HEK293T (cell line): ENCODE measurements at regions not wholly inside any gene's neighbourhood (a gene's known extent, or its start where the extent isn't known, plus 50 kb on each side); places are given as distances from the start of the nearest gene placed in this dataset.

Experiments used
- CTCF ChIA-PET: fragments of 350-600 bp; formaldehyde crosslinking; extraction: SDS; loops from one replicate; lab custom pipeline; 2021; ENCODE audit warnings: antibody characterized with exemption, inconsistent platforms; lab: Yijun Ruan, JAX
- POLR2A ChIA-PET: fragments of 350-600 bp; formaldehyde crosslinking; extraction: SDS; loops from one replicate; lab custom pipeline; 2020; ENCODE audit warnings: antibody characterized with exemption, inconsistent platforms; lab: Yijun Ruan, JAX
- DNase-seq: peaks from one replicate; pipeline ENCODE4 v3.0.0; 2012; ENCODE audit warnings: mixed read lengths; ENCODE audit errors: extremely low spot score
- ARNT ChIP-seq: fragments of 450-650 bp; IDR thresholded peaks from 2 replicates; pipeline ENCODE4 v1.6.1; 2017; ENCODE audit warnings: mild to moderate bottlenecking
- BHLHE40 ChIP-seq: fragments of 450-650 bp; IDR thresholded peaks from 2 replicates; pipeline ENCODE4 v1.6.1; 2016; ENCODE audit warnings: mild to moderate bottlenecking, moderate library complexity, borderline replicate concordance
- CTBP1 ChIP-seq: fragments of 450-650 bp; IDR thresholded peaks from 2 replicates; pipeline ENCODE4 v1.6.1; 2016; ENCODE audit warnings: borderline replicate concordance
- ELF4 ChIP-seq: fragments of 450-650 bp; IDR thresholded peaks from 2 replicates; pipeline ENCODE4 v1.6.1; 2017; ENCODE audit warnings: antibody characterized with exemption
- FOXA1 ChIP-seq: fragments of 450-650 bp; IDR thresholded peaks from 2 replicates; pipeline ENCODE4 v1.6.1; 2016; ENCODE audit warnings: mild to moderate bottlenecking
- FOXK2 ChIP-seq: fragments of 450-650 bp; IDR thresholded peaks from 2 replicates; pipeline ENCODE4 v1.6.1; 2016; ENCODE audit warnings: mild to moderate bottlenecking
- FOXM1 ChIP-seq: fragments of 450-650 bp; IDR thresholded peaks from 2 replicates; pipeline ENCODE4 v1.6.1; 2017; ENCODE audit warnings: mild to moderate bottlenecking, borderline replicate concordance
- HDGF ChIP-seq: fragments of 450-650 bp; IDR thresholded peaks from 2 replicates; pipeline ENCODE4 v1.6.1; 2017; ENCODE audit warnings: antibody characterized with exemption, borderline replicate concordance
- L3MBTL2 ChIP-seq: fragments of 450-650 bp; conservative IDR thresholded peaks from 2 replicates; pipeline ENCODE4 v1.6.1; 2016; ENCODE audit warnings: mild to moderate bottlenecking
- LEF1 ChIP-seq: fragments of 450-650 bp; IDR thresholded peaks from 2 replicates; pipeline ENCODE4 v1.6.1; 2017; ENCODE audit warnings: mild to moderate bottlenecking, borderline replicate concordance
- NFRKB ChIP-seq: fragments of 450-650 bp; IDR thresholded peaks from 2 replicates; pipeline ENCODE4 v1.6.1; 2016; ENCODE audit warnings: mild to moderate bottlenecking, moderate library complexity
- SP1 ChIP-seq: fragments of 450-650 bp; IDR thresholded peaks from 2 replicates; pipeline ENCODE4 v1.6.1; 2017
- SUZ12 ChIP-seq: fragments of 450-650 bp; IDR thresholded peaks from 2 replicates; pipeline ENCODE4 v1.6.1; 2016; ENCODE audit warnings: mild to moderate bottlenecking
- TARDBP ChIP-seq: fragments of 450-650 bp; IDR thresholded peaks from 2 replicates; pipeline ENCODE4 v1.6.1; 2016
- ZNF384 ChIP-seq: fragments of 450-650 bp; IDR thresholded peaks from 2 replicates; pipeline ENCODE4 v1.6.1; 2016
- TF ChIP-seq, protein P1 (sequence below): fragments of 450-650 bp; IDR thresholded peaks from 2 replicates; pipeline ENCODE4 v1.6.1; 2016

DNA sequence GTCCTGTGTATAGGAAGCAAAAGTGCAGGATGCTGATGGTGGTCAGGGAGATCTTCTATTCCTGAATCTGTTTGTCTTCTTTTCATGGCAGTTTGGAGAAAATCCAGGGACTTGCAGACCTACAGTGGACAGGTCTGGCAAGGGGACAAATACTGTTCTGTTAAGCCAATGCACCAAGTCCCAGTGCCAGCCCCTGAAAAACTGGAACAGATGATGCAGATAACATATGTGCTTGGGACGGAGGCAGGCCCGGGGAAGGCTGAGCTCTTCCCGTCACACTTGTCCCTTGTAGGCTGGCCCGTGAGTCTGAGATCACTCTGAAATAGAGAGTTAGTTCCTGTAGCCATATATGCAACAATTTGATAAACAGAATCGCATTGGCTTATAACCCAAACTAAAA lies 265.7 kb downstream of the MTRR start:
- TF ChIP-seq, protein P1, sequence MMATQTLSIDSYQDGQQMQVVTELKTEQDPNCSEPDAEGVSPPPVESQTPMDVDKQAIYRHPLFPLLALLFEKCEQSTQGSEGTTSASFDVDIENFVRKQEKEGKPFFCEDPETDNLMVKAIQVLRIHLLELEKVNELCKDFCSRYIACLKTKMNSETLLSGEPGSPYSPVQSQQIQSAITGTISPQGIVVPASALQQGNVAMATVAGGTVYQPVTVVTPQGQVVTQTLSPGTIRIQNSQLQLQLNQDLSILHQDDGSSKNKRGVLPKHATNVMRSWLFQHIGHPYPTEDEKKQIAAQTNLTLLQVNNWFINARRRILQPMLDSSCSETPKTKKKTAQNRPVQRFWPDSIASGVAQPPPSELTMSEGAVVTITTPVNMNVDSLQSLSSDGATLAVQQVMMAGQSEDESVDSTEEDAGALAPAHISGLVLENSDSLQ = no peak
- TF ChIP-seq TARDBP = no peak
- TF ChIP-seq FOXM1 = no peak
- no peak for TF ChIP-seq SP1
- TF ChIP-seq LEF1 = no peak
- no peak for TF ChIP-seq FOXA1
- TF ChIP-seq ARNT = no peak
- TF ChIP-seq ELF4 = no peak
- CTCF ChIA-PET = no interaction called here
- no peak for DNase-seq
- POLR2A ChIA-PET = no interaction called here

DNA sequence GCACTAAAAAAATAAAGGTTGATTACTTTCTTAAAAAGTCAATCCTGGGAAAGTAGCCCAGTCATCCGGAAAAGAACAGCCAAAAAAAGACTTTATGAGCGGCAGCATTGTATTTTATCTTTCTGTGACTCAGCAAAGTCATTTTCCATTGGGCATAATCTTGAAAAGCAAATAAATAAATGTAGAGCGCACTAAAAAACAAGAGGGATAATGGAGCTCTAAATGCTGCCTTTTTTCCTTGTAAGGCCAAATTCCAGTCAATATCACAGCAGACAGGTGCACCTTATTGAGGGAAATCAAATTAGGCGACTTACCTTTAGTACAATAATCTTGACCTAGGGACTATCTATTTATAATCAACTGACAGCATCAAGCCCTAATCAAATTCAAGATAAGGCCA lies 266.8 kb downstream of the MTRR start:
- ChIA-PET CTCF (interaction anchor here (0.6 kb wide), 1 partner anchor 621 kb away, joined by 3 read pairs; no protein-coding TSS in a partner anchor), POLR2A (no interaction called here)
- no peak for DNase-seq
- no peak for TF ChIP-seq BHLHE40

DNA sequence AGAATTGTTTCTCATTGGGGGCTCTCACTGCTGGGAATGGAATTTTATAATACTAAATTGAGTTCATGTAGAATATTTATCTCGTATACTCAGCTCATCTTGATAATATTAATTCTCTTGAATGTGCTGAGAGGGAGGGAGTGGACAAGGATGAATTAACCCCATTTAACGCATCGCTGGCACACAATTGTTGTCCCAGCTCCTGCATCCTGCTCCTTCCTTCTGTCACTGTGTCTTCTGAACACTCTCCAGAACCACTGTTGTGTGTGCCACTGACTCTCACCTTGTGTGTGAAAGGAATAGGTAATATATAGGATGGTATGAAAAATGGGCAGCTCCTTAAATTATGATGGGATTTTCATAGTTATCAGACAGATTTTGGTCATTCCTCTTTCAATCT lies 267.3 kb downstream of the MTRR start:
- ChIA-PET POLR2A (no interaction called here), CTCF (interaction anchor here (0.6 to 0.7 kb wide), 2 partner anchors 621 to 788 kb away, joined by 3 read pairs; no protein-coding TSS in a partner anchor)
- TF ChIP-seq FOXM1 (no peak), TARDBP (no peak), L3MBTL2 (no peak), SP1 (no peak), HDGF (no peak), ELF4 (no peak), CTBP1 (no peak), SUZ12 (no peak), FOXK2 (no peak), BHLHE40 (no peak), ARNT (no peak), ZNF384 (no peak), NFRKB (no peak), LEF1 (no peak), FOXA1 (no peak)
- TF ChIP-seq, protein P1 = no peak
- no peak for DNase-seq

DNA sequence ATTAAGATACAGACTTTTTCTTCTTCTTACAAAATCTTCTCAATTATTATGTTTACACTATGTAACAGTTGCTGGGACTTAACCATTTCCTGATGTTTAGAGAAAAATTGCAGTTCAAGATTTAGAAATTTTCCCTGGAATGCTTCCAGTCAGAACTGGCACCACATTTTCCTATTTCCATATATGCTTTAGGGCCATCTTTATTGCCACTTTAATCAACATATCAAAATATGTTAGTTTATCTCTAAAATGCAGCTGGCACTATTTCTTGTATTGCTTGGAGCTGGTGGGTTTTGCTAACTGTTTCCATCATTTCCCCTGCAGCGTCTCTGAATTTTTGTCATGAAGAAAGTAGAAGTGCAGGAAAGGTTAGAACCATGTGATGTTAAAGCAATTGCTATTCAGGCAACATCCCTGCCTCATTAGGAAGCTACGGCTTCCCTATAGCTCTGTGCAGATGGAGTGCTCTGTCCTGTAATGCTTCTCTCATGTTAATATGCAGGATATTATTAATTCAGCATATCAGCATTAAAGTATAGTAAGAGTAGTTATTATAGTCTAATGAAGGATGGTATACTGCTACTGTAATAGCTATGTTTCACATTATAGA lies 269.1 kb downstream of the MTRR start:
- CTCF ChIA-PET = no interaction called here
- TF ChIP-seq L3MBTL2 = no peak
- TF ChIP-seq HDGF = no peak
- TF ChIP-seq, protein P1 = no peak
- no peak for TF ChIP-seq ZNF384
- no peak for TF ChIP-seq CTBP1
- no peak for TF ChIP-seq NFRKB
- TF ChIP-seq FOXM1 = no peak
- TF ChIP-seq ARNT = no peak
- no peak for TF ChIP-seq ELF4
- TF ChIP-seq LEF1 = no peak
- TF ChIP-seq TARDBP = no peak
- no peak for TF ChIP-seq BHLHE40
- POLR2A ChIA-PET = no interaction called here
- no peak for DNase-seq

DNA sequence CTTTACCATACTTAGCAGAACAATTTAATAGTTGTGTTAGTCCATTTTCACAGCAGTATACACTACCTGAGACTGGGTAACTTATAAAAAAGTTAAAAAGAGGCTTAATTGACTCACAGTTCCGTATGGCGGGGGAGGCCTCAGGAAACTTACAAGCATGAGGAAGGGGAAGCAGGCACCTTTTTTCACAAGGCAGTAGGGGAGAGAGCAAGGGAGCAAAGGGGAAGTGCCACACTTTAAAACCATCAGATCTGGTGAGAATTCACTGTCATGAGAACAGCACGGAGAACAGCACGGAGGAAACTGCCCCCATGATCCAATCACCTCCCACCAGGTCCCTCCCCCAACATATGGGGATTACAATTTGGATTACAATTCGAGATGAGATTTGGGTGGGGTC lies 269.9 kb downstream of the MTRR start:
- no peak for DNase-seq
- ChIA-PET POLR2A (no interaction called here), CTCF (no interaction called here)
- TF ChIP-seq FOXA1 (no peak), FOXM1 (no peak), NFRKB (no peak), TARDBP (no peak), SUZ12 (no peak), L3MBTL2 (no peak)

DNA sequence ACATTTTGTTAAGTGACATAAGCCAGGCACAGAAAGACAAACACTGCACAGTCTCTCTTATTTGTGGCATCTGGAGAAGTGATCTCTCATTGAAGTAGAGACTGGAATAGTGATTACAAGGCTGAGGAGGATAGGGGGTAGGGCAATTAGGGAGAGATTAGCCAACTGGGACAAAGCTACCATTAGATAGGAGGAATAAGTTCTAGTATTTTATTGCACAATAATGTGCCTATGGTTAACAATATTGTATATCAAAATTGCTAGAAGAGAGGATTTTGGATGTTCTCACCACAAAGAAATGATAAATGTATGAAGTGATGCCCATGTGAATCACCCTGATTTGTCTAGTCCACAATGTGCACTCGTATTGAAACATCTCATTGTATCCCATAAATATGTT lies 281.8 kb downstream of the MTRR start:
- ChIA-PET CTCF (no interaction called here), POLR2A (no interaction called here)
- TF ChIP-seq FOXA1 = no peak
- TF ChIP-seq NFRKB = no peak
- no peak for TF ChIP-seq CTBP1
- no peak for TF ChIP-seq HDGF
- DNase-seq = no peak

DNA sequence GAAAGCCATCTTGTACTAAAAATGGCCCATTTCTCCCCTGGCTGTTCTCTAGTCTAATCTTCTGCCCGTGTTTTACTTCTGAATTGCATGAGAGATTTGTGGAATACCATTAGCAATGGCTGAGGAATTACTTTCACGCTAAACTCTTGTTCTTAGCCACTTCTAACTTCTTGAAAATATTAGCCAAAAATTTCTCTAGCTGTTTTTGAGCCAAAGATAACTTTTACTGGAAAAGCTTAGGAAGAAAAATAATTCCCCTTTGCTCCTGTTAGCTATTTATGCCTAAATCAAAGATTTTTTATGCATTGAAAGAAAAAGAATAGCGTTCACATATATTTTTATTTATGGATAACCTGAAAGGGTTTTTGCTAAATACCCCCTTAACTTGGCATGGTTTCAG lies 287.8 kb downstream of the MTRR start:
- POLR2A ChIA-PET = no interaction called here

More for the DNA sequence above, 287.8 kb downstream of the MTRR start:
- TF ChIP-seq L3MBTL2 = no peak
- TF ChIP-seq, protein P1 = no peak
- no peak for TF ChIP-seq ZNF384
- no peak for TF ChIP-seq HDGF
- TF ChIP-seq BHLHE40 = no peak
- TF ChIP-seq FOXK2 = no peak
- TF ChIP-seq FOXA1 = no peak
- TF ChIP-seq LEF1 = no peak
- no peak for TF ChIP-seq ARNT
- TF ChIP-seq SUZ12 = no peak
- no peak for TF ChIP-seq ELF4
- TF ChIP-seq TARDBP = no peak
- TF ChIP-seq CTBP1 = no peak
- no peak for TF ChIP-seq NFRKB
- no peak for TF ChIP-seq SP1
- TF ChIP-seq FOXM1 = no peak
- DNase-seq = no peak
- CTCF ChIA-PET = no interaction called here
